ENCODE measurements at regions not wholly inside any gene's neighbourhood (a gene's known extent, or its start where the extent isn't known, plus 50 kb on each side); places are given as distances from the start of the nearest gene placed in this dataset.

DNA sequence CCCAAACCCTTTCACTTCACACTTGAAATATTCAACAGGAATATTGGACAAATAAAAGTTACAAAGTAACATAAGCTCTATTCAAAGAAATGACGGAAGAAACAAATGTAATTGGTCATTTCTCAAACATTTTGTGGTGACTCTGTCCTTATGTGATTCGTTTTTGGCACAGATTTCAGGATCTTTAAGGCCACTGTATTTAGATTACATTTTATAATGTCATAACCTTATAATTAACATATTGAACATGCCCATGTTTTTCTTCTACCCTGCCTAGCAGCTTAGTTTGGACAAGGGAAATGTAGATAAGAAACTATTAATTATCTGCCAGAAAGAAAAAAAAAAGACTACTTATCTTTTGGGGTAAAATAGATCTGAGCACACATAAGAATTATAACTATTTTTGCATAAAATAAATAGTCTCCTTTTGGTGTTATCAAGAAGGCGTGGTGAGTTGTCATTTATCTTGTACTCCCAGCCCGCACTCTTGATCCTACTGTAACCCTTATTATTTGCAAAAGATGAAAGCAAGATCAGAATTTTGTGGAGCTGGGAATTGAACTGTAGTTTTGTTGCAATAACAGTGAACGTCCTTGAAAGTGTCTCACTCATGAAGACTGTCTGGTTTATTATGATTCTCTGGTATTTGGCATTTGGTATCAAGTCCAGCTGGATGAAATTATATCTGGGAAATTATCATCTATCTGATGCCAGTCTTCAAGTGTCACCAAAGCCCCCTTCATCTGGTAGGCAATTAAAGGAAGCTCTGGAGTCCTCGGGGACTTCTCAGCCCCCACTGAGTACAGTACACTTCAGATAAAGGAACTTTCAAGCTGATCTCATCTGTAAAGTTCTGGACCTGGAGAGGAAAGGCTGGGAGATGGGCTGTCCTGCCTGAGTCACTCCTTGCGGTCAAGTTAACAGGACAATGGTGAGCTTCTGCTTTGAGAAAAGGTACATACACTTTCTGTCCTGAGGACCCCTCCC, 175.7 kb upstream of the INHBA start:
- no peak for DNase-seq

DNA sequence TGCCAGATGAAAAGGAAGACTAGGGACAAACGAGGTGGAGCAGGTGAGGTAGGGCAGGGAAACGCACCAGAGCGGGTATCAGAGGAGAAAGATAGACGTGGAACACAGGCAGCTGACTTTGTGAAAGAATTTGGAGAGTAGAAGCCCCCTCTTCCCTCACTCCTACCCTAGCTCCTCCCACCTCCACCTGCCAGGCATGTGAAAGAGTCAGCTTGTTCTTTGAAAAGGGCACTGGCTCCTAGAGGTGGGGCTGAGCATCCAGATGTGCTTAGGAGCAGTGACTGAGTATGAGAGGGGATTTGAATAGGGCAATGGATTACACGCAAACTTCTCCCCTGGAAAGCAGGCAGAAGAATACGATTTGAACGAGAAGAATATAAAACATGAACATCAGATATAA, 174.2 kb upstream of the INHBA start:
- DNase-seq = no peak

DNA sequence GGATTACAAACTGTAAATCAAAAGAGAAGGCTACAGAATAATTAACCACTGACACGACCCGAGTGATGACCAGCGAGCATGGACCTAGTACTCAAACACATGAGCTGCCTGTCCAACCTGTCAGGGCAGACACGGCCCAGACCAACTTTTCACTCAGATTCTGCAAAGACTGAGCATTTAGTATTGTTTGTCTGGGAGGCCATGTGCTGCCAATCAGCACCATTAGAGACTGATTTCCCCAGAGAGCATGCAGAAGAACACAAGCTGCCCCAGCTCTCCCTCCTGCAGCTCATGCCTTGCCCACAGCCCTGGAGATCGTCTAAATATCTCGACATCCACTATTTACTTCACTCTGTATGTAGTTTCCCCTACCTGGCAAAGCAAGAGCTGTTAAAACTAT, 172.6 kb upstream of the INHBA start:
- no peak for DNase-seq

DNA sequence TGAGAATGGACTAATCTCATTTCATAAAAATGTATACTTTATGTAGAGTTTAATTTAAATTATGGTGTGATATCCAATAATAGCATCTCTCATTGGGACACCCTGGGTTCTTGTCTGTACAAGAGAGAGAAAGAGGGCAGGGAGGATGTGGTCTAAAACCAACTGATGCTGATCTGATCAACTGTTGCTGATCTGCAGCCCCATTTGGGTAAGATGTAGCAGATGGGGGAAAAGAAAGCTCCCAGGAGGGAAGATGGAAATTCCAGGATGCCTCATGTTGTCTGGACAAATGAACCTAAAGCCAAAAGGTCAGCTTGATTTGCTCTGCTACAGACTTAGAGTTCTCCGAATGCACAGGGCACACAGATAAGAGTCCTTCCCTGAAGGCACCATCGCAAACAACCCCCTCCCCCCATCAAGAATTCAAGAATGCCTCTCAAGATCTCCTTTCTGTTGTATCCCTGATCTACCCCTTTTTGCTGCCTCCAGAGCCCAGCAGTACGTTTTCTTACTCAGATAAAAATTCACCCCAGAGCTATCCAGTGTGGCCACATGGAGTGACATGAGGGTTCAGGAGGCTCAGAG, 171.4 kb upstream of the INHBA start:
- DNase-seq = no peak

DNA sequence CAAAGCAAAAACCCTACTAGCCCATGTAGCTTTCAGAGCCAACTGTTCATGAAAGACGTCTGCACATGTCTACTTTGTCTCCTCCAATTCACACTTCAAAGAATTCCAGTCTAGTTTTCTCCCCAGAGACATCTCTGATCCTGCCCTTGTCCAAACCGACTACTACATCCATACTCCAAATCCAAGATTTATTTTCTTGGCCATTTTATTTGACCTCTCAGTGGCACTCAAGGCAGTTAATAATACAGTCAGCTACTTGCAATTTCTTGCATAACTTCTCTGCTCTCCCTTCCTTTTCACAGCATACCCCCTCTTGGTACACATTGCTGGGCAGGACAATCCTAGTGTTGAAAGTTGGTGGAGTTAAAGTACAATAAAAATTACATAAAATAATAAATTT, 170.9 kb upstream of the INHBA start:
- DNase-seq = no peak

DNA sequence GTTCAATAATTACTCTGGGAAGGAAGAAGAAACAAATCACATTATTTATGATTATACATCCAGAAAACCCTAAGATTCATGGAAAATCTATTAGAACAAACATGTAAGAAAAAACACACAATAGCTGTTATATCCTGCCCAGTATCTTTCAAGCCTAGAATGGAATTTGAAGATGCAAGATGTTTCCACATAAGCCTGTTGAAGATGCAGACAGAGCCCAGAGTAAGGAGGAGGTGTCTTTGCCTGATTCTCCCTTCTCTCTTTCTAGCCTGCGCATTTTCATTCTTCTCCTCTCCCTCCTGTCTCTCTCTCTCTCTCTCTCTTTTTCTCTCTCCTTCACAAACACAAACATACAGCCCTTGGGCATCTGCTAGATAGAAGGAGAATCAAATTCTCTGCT, 170.1 kb upstream of the INHBA start:
- DNase-seq = no peak

DNA sequence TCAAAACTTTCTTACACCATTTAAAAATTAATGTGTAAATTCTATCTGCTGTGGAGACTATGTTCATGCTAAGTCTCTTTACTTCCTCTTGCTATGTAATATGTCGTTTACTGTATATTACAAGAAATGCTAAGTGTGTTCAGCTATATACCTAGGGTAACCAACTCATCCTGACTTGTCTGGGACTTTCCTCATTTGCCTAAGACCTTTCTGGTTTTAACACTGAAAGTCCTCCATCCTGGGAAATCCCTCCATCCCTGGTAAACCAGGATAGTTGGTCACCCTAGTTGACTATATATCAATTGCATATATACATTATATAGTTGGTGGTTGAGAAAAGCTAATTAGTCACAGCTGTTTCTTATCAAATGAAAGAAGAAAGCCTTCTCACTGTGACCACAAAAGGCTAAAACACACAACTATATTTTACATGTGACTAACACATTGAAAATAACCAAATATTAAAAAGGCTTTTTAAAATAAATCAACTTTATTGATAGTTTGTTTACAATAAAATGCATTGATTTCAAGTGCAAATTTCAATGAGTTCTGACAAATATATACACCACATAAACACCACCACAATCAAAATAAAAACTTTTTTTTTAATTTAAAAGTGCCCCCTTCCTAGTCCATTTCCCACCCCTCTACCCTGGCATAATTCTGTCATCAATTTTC, 167.7 kb upstream of the INHBA start:
- no peak for DNase-seq

DNA sequence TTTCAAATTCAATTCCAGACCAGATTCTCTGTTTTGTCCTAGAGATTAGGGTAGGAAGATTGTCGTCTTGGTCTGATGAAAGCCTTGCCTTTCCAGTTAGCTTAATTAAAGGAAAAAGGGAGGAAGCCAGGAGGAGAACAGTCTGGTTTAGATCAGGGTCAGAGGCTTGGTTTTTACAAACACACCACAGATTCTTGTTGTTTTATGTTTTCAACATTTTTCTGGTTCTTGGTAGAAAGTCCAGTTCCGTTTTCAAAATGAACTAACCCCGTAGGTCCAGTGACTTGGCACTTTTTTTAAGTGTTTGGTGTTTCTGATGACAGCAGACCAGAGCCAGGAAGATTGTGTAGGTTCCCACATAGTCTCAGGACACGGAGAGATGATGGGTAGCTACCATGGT, 167.1 kb upstream of the INHBA start:
- no peak for DNase-seq

DNA sequence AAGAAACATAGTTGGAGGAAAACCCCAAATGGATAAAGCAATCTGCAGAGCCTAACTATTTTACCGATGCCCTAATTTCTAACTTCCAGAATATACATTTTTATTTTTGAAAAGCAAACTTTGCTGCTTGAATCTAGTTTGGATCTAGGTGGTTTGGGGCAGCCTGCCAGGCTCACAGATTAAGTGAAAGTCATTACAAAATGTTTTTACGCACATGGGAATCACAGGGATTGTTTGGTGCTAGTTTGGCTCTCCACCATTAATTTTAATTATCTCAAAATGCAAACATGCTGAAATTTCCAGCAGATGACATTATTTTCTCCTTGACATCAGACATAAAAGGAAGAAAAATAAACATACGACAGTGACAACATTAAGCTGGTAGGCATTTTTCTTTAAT, 166.7 kb upstream of the INHBA start:
- no peak for DNase-seq

DNA sequence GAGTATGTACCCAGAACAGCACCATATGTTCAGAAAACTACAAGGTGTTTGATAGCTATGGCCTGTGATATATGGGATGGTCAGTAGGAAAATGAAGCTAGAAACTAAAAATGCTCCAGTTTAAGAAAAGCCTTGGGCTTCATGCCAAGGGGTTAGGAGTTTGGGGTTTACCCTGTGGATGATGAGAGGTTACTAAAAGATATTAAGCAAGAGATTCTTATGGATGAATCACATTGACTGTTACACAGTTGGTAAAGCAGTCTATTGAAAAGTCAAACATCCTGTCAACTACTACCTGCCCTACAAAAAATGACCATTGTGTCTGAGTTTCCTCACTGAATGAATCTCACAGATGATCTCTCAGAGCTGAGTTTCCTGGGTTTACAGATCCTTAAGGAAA, 166.2 kb upstream of the INHBA start:
- DNase-seq = no peak

DNA sequence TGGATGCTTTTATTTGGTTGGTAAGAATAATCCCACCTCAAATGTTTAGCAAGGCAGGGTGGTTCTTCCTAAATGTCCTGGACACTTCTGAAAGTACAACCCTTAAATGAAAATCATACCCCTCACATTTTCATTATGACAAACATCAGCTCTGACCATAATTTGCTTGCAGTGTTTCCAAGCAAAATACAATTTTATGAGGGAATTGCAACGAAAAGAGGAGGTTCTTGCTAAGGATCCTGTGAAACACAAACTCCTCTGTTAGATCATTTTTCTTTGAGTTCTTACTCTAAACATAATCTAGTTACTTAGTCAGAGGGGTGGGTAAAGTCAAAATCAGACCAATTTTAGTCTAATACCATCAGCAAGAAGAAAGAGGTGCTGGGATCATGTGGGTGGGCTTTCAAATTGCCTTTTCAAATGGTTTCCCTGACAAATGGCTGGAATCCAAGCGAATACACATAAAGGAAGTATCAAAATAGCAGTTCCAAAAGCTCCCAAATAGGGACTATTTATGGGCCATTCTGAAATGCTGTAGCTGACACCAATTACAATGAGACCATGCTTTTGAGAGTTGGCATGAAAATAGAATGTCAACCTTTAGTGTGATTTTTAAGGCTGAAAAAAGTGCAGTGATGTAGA, 164.9 kb upstream of the INHBA start:
- DNase-seq = no peak

DNA sequence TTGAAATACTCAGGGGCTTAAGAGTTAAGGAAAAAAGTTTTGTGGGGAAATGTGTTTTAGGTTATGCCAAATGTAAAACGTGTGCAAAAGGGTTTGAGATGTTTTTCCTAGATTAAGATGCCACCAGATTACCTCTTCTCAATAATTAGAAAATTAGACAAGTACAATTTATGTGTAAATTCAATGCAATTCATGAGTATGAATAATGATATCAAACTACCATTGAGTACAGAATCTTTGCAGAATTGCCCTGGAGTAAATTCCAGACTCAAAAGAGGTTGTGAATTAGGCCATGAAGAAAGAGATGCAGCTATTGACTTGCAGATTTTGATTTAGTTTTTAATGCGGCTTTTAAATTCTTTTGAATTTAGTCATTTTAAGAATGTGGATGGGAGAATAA, 159.4 kb upstream of the INHBA start:
- DNase-seq = no peak

DNA sequence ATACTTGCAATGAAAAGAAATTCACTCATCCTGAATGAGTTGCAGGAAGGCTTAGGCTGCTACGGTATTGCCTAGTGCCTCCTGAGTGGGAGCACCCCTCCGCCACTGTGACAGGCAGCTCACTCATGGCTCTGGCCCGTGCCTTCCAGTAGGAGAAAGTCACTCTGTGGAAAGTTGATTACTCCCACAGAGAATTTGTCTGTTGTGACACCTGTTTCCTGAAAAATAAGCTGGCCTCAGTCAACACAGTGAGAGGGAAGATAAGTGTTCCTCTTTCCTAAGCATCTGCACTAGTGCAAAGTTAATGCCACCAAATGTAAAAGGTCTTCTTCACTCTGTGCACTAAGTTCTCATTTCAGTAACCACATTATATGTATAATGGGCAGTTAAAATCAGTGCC, 158.8 kb upstream of the INHBA start:
- no peak for DNase-seq

DNA sequence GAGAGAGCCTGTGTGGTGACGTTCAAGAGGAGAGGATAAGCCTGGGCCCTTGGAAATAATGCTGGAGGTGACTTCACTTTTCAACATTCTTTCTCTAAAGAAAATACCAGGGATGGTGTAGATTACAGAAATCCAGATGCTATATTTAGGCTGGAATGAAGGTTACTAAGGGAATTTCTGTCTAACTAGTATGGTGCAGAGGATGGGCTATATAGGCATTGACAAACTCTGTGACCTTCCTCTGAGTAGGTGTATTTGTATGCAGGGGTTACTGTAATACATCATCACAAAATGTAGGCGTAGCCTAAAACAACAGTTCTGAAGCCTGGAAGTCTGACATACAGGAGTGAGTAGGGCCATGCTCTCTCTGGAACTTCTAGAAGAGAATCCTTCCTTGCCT, 155.3 kb upstream of the INHBA start:
- no peak for DNase-seq

DNA sequence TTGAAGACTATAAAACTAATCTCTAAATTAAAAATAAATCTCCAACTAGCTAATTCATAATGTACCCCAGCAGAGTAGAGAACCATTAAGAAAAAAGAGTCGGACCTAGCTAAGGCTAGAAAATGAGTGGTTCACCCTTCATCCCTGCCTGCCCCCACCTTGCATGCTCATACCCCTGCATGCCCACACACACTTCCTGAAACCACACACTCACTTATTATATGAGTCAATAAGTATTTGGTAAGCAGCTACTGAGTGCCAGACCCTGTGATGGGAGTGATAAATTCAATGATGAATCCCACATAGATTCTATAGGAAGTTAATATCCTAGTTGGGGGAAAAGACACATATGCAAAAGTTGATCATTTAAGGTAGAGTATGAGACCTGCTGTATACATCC, 152.9 kb upstream of the INHBA start:
- DNase-seq = no peak

DNA sequence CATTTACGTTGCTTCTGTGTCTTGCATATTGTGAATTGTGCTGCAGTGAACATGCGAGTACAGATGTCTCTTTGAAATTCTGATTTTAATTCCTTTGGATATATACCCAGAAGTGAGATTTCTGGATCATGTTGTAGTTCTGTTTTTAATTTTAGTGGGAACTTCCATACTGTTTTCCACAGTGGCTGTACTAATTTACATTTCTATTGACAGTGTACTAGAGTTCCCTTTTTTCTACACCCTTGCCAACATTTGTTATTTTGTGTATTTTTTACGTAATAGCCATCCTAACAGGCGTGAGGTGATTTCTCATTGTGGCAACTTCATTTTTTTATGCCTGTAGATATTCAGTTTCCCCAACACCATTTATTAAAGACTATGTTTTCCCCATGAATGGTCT, 144.7 kb upstream of the INHBA start:
- DNase-seq = no peak

DNA sequence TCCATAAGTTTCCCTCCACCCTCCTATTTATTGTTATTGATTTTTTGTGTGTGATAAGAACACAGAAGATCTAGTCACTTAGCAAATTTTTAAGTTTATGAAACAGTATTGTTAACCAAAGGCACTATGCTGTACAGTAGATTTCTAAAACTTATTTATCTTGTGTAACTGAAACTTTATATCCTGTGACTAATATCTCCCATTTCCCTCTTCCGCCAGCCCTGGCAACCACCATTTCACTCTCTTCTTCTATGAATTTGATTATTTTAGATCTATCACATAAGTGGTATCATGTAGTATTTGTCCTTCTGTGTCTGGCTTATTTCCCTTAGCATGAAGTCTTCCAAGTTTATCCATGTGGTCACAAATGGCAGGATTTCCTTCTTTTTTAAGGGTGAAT, 144.3 kb upstream of the INHBA start:
- DNase-seq = no peak

DNA sequence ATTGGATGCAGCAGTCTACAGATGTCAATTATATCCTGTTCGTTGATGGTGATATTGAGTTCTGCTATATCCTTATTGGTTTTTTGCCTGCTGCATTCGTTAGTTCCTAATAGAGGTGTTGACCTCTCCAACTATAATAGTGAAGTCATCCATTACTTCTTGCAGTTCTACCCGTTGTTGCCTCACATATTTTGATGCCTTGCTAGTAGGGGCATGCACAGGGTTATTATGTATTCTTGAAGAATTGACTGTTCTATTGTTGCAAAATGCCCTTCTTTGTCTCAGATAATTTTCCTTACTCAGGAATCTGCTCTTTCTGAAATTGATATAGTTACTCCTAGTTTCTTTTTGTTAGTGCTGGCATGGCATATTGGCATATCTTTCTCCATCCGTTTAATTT, 140.1 kb upstream of the INHBA start:
- DNase-seq = no peak

DNA sequence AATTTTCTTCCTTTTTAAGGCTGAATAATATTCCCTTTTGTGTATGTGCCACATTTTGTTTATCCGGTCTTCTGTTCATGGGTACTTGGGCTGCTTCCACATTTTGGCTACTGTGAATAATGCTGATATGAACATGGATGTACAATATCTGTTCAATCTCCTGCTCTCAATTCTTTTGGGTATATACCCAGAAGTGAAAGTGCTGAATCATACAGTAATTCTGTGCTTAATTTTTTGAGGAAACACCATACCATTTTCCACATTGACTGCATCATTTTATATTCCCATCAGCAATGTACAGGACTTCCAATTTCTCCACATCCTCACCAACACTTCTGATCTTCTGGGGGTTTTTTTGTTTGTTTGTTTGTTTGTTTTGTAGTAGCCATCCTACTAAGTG, 135.0 kb upstream of the INHBA start:
- no peak for DNase-seq

DNA sequence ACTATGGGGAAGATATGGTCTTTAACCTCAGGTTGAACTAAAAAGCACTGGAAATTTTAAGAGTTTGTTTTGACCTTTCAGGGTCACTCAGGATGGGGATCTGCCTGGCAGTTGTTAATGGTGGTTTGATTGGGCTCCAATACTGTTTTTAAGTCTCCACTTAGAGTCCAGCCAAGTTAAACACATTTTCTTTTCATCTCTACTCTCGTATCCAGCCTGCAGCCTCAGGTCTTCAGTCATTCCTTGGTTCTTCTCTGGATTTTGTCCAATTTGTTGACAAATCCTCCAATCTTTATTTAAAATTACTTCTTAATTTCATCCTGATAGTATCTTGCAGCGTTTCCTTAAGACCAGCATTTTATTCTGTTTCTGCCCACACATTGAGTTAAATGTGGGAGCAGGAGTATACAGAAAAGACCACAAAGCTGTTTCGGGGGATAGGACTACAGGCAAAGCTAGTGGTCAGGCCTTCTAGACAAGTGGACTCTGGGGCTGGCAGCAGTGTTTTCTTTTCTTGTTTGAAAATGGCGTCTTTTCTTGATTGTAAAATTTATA, 133.2 kb upstream of the INHBA start:
- no peak for DNase-seq

DNA sequence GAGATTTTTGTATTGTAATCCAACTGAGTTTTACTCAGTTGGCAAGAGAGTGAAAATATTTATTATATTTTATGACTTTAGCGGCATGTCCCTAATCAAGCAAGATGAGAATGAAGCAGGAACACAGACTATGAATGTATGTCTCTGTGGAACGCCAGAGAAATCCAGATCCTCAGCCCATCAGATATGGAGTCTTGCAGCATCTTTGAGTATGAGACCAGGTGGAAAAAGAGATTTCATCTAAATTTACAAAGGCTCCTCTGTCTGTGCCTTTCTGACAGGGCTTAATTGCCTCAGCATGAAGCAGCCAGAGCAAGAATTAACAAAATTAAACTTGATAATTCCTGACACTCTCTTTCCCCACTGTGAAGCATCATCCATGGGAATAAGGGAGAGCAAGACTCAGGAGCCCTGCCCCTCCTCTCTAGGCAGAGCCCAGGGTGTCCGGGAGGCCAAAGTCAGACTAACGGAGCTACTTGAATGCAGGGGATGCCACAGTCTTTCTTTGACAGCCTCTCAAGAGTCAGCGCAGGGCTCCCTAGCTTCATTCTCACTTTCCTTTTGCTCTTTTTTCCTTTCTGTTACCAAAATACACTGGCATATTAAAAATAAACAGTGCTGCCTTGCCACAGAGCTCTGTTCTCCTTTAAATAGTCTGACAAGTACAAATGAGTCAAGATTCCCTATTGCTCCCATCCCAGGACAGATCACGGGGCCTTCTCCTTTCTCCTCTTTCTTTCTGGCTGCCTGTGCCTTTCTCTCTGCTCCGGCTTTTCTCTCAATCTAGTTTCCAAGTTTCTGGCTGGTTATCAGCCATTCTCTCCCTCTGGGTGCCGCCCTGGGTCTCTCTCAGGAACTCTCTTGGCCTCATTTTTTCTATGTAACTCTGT, 132.2 kb upstream of the INHBA start:
- DNase-seq = no peak

DNA sequence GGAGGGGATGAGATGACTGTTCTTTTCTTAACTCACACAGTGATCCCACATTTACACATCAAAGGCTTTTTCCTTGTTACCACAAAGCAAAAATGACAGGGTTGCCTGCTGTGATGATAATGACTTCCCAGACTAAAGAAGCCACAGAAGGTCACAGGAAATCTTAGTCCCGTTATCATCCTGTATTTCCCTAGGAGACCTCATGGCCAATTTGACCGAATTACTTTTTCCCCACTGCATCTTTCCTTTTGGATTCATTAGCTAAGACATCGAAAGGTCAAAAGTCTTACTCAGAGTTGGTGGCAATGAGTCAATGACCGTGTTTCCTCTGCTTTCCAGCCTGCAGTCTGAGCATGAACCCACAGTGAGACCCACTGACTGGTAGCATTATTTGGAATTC, 130.1 kb upstream of the INHBA start:
- no peak for DNase-seq

Measured in activated CD8-positive, alpha-beta memory T cell treated with anti-CD3 and anti-CD28 coated beads, Interleukin-2, amount 50 U/mL, for 48 hours (primary cell).